Embryonic facial prominence (tissue), 1 donor: ENCODE measurements at regions not wholly inside any gene's neighbourhood (a gene's known extent, or its start where the extent isn't known, plus 50 kb on each side); places are given as distances from the start of the nearest gene placed in this dataset.
"Not testable (repeated sequence)": the region's sequence is repeated elsewhere in the genome, so short reads cannot be mapped to it uniquely, and the experiment has no call there.

Source experiments
- DNase-seq: peaks from one replicate; pipeline ENCODE4 v3.0.0-alpha.2; 2016; ENCODE audit errors: extremely low spot score

- DNase-seq = not testable (repeated sequence)
These were observed 111.4 kb upstream of the METTL9 start for GRCh38 chr16:21487956-21488355.

DNA sequence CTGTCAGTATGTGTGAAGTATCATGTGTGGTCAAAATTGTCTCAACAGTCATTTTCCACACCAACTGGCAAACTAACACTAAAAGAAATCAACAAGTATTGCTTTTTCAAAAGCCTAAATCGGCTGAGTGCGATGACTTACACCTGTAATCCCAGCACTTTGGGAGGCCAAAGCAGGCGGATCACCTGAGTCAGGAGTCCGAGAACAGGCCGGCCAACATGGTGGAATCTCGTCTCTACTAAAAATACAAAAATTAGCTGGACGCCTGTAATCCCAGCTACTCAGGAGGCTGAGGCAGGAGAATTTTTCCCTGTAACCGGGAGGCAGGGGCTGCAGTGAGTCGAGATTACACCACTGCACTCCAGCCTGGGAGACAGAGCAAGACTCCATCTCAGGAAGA, 100.3 kb upstream of the METTL9 start:
- DNase-seq = not testable (repeated sequence)

- not testable (repeated sequence) for DNase-seq
These were observed 98.0 kb upstream of the METTL9 start for GRCh38 chr16:21501223-21501868.

DNA sequence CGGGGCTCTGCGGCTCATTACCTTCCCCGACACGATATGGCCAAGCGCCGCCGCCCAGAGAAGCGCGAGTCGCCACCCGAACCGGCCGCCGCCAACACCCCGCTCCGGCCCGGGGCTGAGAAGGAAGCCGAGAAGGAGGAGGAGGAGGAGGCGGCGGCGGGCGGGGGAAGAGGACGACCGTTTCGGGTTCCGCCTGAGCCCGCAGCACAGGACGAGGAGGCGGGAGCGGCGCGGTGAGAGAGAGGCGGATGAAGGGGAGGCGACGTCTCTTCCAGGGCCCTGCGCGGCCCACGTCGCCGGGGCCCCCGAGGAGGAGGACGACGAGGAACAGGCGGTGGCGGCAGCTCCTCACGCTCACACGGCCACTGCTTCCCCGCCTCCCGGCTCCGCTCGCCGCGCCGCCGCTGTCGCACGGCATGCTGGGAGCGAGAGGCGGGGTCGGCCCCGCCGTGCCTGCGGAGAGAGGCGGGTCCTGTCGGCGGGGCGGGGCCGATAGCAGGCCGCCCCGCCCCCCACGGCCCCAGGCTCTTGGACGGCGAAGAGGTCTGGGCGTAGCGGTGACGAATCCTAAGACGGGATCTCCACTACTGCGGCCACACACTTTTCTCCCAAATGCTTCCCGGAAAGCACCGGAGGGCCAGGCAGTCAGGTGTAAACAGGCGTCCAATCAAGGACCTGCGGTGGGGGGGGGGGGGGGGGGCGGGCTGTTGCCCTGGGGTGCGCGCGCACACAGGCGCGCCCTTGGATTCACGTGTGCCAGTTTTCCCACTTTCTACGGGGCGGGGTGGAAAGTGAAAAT, 97.3 kb upstream of the METTL9 start:
- DNase-seq = peak; percentile 78

DNA sequence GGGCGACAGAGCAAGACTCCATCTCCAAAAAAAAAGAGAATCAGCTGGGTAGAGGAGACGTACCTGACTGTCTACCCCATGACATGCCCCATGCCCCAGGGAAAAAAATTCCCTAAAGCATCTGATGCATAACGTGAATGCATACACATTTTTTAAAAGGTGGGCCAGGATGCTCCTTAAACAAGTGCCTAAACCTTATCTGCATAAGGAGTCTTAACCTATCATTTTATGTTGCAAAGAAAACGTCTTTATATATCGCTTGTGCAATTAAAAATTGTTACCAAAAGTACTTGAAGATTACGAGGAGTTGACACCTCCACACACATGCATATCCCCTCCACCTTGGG, 95.8 kb upstream of the METTL9 start:
- not testable (repeated sequence) for DNase-seq

DNA sequence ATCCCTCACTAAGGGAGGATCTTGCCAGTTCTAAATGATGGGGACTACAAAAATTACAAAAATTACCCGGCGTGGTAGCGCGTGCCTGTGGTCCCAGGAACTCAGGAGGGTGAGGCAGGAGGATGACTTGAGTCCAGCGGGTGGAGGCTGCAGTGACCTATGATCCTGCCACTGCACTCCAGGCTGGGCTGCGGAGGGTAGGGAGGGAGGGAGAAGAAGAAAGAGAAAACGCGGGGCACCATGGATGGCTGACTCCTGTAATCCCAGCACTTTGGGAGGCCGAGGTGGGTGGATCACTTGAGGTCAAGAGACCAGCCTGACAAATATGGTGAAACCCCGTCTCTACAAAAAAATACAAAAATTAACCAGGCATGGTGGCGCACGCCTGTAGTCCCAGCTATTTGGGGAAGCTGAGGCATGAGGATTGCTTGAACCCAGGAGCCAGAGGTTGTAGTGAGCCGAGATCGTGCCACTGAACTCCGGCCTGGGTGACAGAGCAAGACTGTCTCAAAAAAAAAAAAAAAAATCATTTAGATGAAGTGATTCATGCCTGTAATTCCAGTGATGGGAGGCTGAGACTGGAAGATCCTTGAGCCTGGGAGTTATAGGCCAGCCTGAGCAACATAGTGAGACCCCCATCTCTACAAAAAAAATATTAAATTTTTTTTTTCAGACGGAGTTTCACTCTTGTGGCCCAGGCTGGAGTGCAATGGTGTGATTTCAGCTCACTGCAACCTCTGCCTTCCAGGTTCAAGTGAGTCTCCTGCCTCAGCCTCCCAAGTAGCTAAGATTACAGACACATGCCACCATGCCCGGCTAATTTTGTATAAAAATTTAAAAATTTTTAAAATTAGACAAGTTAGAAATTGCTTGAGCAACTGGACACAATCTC, 95.2 kb upstream of the METTL9 start:
- not testable (repeated sequence) for DNase-seq

- DNase-seq = not testable (repeated sequence)
These were observed 93.4 kb upstream of the METTL9 start for GRCh38 chr16:21505751-21506520.

DNA sequence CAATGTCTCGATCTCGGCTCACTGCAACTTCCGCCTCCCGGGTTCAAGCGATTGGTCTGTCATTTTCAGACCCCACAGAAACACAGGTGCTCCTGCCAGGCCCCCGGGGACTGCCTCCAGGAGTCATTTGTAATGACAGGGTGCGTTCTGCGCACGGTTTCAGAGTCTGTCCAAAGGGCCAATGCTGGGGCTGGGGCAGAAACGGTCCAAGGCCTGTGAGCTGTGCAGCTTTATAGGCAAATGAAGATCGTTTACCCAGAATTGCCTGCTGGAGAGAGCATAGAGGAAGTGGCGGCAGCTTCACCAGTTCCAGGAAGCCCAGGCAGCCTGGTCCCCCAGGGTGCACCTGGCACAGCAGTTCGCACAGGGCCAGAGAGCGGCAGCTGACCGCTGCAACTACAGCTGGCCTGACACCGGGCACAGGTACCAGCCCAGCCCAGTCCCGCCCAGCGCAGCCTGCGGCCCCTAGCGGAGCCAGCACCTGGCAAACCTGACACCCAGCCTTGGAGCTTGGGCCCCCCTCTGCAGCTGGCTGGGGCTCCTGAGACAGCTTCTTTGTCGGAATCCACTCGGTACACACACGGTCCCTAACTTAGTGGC, 92.4 kb upstream of the METTL9 start:
- DNase-seq = not testable (repeated sequence)

GRCh38 chr16:21507631-21508305, 91.6 kb upstream of the METTL9 start:
- DNase-seq = not testable (repeated sequence)

GRCh38 chr16:21508661-21509436, 90.5 kb upstream of the METTL9 start:
- not testable (repeated sequence) for DNase-seq

- not testable (repeated sequence) for DNase-seq
These were observed 89.8 kb upstream of the METTL9 start for GRCh38 chr16:21509437-21510086.

GRCh38 chr16:21510869-21511255, 88.5 kb upstream of the METTL9 start:
- not testable (repeated sequence) for DNase-seq

DNA sequence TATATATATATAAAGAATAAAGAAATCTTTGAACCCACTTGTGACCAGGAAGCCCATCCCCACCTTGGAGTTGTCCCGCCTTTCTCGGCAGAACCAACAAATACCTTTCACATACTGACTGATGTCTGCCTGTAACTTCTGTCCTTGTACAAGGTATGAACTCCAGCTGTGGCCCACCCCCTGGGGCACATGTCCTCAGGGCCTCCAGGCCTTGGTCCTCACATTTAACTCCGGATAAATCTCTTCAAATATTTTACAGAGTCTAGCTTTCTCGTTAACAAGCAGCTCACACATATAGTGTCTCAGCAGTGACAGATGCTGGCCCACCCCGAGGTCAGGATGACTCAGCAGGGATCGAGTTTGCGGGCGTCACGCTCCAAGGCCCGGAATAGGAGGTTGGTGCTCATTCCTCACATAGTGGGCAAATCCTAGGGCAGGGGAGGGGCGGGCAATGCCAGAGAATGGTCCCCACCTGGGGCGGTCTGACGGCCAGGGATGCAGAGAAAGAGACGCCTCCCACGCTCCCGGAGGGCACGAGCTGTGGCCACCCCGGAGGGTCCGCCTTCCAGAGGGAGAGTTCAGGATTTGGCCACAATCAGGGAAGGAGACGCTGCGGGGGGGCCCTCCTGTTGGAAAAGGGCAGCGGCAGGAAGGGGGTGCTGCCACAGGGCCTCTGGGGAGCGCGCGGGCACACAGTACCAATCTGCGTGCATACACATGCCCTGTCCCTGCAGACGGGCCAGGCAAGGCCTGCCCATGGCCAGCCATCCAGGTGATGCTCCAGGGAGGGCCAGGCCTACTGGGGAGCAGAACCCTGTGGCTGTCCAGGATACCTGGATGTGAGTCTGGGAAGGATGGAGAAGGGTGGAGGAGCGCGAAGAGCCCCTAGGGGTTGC, 87.8 kb upstream of the METTL9 start:
- not testable (repeated sequence) for DNase-seq

- DNase-seq = not testable (repeated sequence)
These were observed 86.8 kb upstream of the METTL9 start for GRCh38 chr16:21512280-21513192.

DNA sequence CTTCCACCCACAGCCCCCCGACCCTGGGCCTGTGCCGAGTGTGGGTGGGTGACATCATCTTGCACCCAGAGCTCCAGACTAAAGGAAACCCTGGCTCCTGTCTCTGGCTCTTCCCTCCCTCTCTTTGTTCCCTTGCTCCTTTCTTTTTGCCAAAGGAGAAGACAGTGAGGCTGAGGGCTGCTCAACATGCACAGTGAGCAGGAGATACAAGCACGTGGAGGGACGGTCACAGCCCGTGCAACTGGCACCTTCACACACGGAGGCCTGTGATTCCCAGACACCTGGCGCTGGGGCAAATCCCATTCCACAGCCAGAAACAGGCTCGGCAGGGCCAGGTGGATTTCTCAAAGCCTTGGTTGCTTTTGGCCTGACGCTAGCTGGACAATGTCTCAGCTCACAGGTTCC, 86.0 kb upstream of the METTL9 start:
- DNase-seq = not testable (repeated sequence)

GRCh38 chr16:21513812-21514473, 85.4 kb upstream of the METTL9 start:
- not testable (repeated sequence) for DNase-seq
